Activated CD4-positive, alpha-beta T cell treated with anti-CD3 and anti-CD28 coated beads, Interleukin-2, amount 50 U/mL, for 4 hours (primary cell): ENCODE measurements at regions not wholly inside any gene's neighbourhood (a gene's known extent, or its start where the extent isn't known, plus 50 kb on each side); places are given as distances from the start of the nearest gene placed in this dataset.
A peak's percentile ranks its signal among the peaks of the same experiment; 100 is the strongest.
"Not testable (repeated sequence)": the region's sequence is repeated elsewhere in the genome, so short reads cannot be mapped to it uniquely, and the experiment has no call there.

Experiments
- DNase-seq, 2 experiments: peaks; one replicate each; pipeline ENCODE4 v3.0.0-alpha.2; 2020

DNA sequence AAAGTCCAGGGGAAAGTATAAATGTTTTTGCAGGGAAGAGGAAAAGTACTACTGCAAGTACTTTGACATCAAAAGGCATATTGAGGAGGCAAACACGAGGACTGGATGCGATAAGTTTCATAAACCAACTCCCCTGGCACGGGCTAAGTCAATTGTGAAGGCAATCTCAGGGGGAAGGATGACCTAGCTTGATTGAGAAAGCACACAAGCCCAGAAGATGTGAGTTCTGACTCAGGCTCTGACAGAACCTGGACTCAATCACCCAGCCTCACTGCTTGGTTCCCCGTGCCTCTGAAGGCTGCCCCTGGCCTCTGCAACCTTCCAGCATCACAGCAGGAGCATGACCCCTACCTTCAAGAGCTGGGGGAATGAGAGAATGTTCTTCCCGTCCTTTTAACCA is 93.2 kb upstream of the ZNF438 start:
- DNase-seq = no peak

DNA sequence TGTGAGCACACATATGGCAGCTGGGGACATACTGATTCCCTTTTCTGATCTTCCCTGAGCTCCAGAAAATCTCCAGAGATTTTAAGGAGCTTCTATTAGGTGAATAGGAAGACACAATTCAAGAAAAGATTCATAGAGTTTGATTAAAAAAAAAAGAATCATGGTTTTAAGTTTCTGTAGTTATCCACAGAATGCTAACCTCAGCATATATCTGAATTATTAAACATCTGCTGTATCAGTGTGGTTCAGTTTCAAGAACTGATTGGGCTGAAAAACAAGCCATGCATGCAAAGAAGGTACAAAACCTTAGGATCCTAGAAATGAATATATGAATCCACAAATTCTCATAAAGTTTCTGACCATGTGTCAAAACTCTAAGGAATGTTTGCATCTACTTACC is 94.1 kb upstream of the ZNF438 start:
- DNase-seq = no peak

DNA sequence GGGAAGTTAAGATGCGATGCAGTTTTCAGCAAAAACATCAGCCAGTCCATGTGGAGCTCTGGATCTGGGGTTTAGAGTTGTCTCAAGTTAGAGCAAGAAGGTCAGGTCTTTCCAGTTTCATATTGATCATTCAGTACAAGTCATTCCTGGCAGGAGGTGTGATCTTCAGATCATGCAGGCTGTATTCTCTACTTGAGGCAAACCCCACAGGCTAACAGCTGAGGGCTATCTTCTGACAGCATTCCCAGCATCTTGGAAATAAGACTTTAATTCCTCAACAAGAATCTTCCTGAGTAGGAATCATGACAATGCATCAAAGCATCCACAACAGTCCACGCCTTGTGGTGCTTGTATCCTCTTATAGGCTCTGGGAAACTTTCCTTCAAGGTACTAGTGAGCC is 94.9 kb upstream of the ZNF438 start:
- DNase-seq = no peak

DNA sequence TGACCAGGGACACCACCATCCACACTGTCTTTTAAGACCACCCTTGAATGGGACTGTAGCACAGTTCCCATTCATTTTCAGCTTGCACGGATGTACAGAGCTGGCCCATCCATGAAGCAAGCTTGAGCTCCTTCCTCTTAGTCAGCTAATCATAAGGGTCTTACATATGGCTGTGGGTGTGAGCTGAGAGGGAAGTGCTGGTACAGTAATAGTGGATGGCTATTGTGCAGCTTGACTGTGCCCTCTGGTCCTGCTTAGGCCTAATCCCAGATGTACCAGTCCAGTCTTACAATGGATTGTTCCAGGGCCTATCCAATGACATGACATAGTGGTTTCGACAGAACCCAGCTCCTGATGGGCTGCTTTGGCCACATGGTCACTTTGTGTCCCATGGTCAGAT is 96.9 kb upstream of the ZNF438 start:
- DNase-seq = no peak

DNA sequence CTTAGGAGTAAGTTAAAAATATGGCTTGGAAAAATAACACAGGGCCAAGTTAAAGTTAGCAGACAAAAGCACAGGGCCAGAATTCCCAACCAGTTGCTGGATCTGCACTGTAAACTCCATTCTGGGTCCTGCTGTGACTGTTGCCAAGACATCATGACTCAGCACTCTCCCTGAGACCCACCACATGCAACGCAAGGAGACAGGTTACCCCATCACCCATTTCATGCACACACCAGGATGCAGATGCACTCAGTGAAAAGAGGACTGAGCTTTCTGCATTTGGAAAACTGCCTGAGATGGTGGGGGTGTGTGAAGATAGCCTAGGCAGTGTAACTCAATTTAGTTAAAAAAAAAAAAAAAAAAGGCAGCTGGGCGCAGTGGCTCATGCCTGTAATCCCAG is 97.6 kb upstream of the ZNF438 start:
- no peak for DNase-seq

DNA sequence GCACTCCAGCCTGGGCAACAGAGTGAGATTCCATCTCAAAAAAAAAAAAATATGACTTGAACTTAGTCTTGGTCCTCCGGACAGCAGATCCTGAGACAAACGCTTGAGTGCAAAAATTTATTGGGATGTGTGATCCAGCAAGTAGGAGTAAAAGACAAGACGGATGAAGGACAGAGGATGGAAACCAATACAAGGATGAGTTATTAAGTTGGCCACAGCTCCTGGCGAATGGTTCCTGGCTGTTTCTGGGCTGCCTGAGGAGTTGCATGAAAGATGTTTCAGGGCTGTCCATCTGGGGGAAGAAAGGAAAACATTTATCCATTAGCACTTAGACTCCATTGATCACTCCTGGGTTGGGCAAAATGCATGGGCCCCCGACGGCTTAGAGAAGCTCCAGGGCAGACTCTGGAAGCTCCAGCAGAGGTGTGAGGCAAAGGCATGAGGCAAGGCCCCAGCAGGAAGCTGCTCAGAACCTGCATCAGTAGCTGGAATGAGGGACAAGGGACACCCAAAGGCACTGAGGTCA is 98.3 kb upstream of the ZNF438 start:
- DNase-seq = no peak

DNA sequence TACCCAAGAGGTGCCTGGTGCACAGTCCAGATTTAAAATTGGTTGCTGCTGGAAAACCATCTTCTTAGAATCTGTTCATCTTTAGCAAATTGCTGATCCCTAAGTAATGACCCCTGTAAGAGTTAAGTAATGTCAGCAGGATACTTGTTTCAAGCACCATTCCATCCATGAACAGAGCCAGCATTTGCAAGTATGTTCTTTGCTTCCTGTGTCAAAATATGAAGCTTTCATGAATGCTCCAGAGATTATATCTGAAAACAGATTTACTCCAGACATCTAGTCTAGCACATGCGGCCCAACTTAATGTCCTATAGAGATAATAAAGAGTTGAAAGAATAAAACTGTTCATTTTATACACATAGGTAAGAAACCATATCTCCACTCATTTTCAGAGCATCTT is 98.7 kb upstream of the ZNF438 start:
- no peak for DNase-seq

DNA sequence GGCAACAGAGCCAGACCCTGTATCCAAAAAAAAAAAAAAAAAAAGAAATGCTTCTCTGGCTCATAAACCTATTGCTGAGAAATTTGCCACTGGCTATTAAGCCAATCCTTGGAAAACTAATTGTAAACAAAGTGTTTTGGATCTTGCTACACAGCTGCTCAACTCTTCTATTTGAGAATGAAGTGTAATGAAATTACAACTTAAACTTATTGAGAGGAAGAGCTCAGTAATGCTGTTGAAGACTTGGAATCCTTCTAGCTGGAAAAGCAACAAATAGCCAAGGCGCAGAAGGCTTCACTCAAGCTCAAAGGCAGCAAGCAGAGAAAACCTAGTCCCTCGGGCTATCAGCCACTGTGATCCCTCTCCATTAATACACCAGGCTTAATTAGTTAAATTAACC is 99.6 kb upstream of the ZNF438 start:
- DNase-seq = no peak

DNA sequence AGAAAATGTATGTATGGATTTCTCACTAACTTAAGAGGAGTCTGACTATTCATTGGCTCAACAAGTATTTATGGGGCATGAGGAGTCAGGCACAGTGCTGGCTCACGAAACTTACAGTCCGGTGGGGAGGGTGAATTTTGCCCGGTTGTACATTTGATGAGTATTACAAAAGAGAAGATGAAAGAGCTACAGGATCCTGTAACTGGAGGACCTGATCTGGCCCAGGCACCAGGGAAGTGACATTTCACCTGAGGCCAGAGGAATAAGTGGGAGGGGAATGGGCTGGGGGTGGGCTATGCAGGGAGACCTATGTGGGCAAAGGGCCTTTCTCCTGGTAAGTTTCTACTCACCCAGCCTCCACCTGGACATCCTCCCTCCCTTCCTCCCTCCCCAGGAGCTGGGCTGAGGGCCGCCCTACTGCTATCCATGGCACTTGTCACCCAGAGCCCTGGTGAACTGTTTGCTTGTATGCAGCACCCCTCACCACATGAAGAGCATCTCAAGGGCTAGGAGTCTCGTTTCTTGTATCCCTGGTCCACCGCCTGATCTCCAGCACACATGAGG is 101.1 kb upstream of the ZNF438 start:
- no peak for DNase-seq

DNA sequence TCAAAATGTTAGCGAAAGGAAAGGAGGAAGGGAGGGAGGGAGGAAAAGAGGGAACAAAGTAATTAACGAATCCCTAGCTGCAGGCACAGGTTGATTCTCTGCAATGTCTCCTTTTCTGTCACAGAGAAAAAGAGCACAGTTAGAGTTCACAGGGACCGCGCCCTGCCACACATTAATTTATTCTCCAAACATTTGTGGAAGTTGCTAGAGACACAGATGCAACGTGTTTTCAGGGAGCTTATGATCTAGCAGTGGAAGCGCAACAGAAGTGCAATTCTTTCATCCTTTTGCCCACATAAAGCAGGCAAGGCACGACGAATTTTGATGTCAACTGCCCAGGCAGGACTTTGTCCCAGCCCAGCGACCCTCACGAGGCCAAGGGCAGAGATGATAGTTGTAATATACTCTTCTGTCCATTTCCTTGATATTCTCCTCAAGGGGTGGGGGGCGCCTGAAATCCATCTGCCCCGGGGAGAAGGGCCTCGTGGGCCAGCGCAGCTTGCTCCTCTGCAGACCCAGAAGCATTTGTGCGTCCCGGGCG is 101.7 kb upstream of the ZNF438 start:
- DNase-seq = no peak

DNA sequence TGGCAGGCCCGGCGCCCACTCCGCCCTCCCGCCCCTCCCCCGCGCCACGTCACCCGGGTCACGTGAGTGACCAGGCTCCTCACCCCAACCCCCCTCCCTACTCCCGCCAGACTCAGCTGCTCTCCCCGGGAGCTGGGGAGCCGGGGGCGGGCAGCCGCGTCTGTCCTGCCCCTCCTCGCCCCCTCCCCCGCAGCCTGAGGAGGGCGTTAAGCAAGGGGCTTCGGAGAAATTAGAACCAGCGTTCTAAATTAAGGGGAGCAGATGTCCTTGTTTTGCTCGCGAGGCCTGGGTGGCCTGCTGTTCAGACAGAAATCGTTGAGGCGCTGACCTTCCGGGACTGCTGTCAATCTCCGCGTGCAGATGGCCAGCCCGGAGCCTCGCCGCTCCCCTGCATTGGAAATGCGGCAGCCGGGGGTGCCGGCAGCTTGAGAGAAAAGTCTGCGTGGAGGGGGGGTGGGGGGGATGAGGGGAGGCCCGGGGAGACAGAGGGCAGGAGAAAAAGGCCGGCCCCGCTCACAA is 102.2 kb upstream of the ZNF438 start:
- peak; percentile 62 to 64 for DNase-seq

DNA sequence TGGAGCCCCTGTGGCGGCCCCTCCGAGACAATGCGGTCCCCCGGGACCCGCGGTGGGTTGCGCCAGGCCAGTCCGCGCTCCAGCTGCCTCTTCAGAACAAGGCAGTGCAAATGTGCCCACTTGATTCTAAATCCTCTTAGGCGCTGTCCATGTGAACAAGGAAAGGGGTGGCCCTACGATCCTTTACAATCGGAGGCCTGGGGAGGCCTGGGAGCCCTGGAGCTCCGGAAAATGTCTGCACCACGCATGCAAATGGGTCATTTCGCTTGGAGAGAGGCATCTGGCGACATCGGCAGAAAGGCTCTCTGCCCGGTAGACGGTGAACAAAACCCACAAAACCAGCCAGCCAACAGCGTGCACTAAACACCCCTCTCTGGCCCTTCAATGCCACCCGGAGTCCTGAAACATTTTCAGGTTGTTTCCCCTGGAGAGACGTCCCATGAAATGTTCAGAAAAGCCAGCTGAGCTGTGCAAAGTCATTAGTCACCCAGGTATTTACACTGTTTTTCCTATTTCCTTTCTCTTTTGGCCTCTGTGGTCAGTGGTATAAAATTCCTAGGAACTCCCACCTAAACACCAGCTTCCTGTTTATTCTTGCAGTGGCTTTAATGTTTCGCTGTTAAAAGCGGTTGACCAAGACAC is 102.8 kb upstream of the ZNF438 start:
- no peak for DNase-seq

DNA sequence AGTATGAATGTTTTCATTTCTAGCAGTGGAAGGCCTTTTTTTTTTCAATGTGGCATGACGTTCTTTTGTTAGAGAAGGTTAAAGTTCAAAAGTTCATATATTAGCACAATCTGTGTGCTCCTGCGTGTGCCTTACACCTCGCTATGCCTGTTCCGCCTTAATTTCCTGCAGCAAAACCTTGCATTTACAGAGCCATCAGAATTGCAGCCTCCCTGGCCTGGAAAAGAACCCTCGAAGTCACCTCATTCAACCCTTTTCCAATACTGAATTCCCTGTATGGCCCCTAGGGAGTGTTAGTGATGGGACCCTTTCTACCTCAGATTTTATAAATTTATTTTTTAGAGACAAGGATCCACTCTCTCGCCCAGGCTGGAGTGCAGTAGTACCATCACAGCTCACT is 103.5 kb upstream of the ZNF438 start:
- DNase-seq = no peak

DNA sequence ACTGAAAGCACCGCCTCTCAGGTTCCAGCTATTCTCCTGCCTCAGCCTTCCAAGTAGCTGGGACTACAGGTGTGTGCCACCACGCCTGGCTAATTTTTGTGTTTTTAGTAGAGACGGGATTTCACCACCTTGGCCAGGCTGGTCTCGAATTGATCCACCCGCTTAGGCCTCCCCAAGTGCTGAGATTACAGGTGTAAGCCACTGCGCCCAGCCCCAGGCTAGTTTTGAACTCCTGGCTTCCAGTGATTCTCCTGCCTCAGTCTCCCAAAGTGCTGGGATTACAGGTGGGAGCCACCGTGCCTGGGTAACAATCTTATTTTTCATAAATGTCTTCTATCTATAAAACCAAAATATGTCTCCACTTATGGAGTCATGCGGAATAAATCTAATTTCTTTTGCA is 104.1 kb upstream of the ZNF438 start:
- not testable (repeated sequence) for DNase-seq

DNA sequence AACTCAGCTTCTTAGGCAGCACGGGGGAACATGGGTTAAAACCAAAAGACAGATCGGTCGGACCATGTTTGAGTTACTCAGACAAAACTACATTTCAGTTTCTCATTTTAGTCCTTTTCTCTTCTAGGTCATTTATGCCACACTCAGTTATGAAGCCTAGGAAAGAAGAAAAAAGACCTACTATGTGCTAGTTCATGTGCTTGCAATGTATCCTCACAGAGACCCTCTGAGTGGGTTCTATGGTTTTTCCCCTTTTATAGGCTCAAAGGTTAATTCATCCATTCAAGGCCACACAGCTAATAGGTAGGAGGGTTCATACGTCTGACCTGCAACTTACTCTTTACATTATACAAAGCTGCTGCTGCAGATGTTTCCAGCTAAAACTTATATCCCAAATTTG is 104.7 kb upstream of the ZNF438 start:
- DNase-seq = no peak

DNA sequence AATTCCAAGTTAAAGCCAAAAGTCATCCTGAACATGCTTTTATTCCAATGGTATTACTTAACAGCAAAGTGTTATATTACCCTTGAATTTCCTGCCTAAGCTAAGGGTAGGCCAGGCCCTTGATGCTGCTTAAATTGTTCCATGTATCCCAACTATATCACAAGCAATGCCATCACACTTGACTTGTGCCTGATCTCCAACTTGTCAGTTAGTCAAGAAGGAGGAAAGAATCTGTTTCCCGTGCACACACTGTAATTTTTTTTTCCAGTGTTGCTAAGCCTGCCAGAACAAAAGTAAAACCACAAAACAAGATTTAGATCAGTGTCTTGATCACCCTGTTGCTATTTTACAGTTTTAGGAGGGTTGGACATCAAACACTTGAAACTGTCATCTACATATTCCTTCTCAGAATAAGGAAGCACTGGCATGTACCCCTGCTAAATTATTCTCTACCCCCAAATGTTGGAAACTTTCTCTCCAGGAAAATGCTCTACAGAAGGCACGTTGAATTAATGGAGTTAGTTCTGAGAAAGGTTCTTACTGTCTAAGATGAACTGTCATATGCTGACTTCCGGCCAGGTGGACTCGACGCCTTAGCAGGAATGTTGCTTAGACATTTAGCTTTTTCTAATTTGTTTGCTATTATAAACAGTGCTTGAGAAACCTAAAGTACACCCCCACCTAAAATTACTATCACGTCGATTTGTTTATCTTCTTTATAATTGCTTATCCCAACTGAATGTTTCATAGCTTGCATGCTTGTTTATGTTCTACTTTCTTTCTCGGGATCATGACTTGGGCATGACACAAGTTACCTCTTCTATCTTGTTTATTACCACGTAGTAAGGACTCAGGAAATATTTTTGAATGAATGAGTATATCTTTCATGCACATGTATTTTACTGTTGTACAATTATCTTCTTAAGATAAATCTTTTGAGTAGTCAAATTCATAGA is 105.5 kb upstream of the ZNF438 start:
- DNase-seq = no peak

DNA sequence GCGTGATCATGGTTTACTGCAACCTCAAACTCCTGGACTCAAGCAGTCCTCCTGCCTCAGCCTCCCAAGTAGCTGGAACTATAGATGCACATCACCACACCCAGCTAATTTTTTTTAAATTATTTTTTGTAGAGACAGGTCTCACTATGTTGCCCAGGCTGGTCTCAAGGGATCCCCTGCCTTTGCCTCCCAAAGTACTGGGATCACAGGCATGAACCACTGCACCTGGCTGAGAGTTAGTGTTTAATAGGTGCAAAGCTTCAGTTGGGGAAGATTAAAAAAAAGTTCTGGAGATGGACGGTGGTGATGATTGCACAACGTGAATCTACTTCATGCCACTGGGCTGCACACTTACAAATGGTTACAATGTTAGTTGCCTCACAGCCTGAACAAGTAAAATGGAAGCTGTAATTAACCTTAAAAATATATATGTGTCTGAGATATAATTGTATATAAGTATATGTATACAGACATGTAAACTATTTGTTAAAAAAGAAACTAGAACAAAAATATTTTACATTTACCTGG is 106.4 kb upstream of the ZNF438 start:
- no peak for DNase-seq

DNA sequence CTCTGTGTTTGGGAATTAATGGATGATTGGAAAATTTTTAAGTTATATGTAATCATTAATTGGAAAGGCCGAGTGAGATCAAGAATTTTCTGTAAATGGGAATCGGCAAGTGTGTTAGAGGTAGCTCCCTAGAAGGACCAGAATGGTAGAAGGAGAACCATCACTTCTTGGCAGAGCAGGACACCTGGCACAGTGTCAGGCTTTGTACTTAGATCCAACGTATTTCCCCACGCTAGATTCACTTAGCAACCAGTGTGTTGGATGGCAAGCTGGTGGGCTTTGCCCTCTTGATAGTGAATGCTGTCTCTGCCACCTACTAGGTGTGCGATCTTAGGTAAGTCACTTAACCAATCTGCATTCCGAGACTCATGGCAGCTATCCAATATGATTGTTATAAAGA is 107.8 kb upstream of the ZNF438 start:
- no peak for DNase-seq

DNA sequence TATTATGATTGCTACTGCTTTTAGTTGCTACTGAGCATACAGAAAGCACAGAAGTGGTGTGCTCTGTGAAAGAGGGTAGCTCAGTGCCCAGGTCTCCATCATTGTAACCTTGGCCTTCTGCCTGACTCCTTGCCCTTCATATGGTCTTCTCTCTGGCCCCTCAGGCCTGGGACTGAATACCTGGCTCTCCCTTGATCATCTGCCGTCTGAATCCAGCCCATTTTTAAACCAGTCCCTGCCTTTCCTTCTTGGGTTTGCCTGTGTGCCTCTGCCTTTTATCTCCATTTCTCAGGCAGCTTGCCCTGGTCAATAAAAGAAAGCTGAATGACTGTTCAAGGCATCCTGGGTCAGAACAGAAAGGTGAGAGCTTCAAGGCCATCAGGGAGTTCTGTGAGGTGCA is 109.1 kb upstream of the ZNF438 start:
- DNase-seq = no peak

DNA sequence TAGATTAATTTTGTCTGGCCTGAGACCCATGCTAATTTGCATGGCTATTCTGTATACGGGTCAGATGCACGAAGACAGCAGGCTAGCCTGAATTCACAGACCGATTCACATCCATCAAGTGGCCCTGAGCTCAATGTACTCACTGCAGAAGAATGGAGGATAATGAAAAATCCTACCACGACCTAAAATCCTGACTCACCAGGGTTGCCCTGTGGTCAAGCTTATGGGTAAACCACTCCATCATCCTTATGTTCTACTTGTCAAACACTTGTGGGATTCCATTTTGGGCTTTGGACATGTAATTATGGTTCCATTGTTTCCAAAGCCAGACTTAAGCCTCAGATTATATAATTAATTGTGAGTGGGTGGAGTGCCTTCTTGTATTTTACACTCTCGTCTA is 110.4 kb upstream of the ZNF438 start:
- no peak for DNase-seq

DNA sequence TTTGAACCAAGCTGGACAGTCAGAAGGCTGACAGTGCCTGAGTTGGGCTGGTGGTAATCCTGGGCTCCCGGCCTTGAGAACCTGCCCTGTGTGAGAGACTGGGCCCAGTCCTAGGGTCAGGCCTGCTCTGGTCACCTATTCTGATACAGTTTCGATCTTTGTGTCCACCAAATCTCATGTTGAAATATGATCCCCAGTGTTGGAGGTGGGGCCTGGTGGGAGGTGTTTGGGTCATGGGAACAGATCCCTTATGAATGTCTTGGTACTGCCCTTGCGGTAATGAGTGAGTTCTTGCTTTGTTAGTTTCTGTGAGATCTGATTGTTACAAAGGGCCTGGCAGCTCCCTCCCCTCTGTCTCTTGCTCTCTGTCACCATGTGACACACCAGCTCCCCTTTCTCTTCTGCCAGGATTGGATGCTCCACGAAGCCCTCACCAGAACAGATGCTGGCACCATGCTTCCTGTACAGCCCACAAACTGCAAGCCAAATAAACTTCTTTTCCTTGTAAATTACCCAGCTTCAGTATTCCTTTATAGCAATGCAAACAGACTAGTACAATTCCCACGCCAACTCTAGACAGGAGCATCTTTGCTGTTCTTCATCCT is 111.8 kb upstream of the ZNF438 start:
- no peak for DNase-seq

DNA sequence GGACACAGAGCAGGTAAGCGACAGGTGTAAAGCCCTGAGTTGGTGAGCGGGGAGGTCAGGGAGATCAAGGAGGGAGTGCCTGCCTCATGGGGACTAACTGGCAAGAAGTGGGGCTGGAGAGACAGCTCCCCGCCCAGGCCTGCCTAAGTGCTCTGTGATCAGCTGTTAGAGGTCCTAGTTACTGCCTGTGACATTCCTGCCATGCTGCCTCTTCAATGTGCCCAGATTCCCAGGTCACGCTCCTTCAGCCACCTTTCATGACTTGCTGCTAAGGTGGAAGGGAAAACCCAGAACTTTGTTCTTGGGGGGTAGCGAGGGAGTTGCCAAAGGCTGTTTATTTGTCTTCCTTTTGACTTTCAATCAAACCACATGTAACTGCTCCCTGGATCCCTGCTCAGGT is 114.3 kb upstream of the ZNF438 start:
- DNase-seq = no peak
